AG04450 (cell line): ENCODE measurements at regions not wholly inside any gene's neighbourhood (a gene's known extent, or its start where the extent isn't known, plus 50 kb on each side); places are given as distances from the start of the nearest gene placed in this dataset.

Source experiments
- CTCF ChIA-PET: fragments of 300-600, 350-600 bp; formaldehyde crosslinking; extraction: SDS; loops from one replicate; lab custom pipeline; 2022; ENCODE audit warnings: antibody characterized with exemption, inconsistent platforms; lab: Charles Lee
- POLR2A ChIA-PET: fragments of 350-600 bp; formaldehyde crosslinking; extraction: SDS; loops from one replicate; lab custom pipeline; 2021; ENCODE audit warnings: antibody characterized with exemption, inconsistent platforms; lab: Yijun Ruan, JAX
- DNase-seq: peaks from one replicate; pipeline ENCODE4 v3.0.0-alpha.2; 2011; ENCODE audit warnings: low read depth, low spot score
- H3K27ac ChIP-seq: one replicate; pipeline ENCODE4 v1.5.1; 2012; ENCODE audit warnings: low read depth, low read length, control low read depth
- H3K27me3 ChIP-seq: one replicate; pipeline ENCODE4 v1.6.0; 2012; ENCODE audit warnings: low read length; ENCODE audit not compliant: control insufficient read depth, insufficient read depth
- H3K4me3 ChIP-seq: 2 replicates; pipeline ENCODE4 v1.5.1; 2011; ENCODE audit warnings: mild to moderate bottlenecking, low read depth, low read length, control low read depth
- H3K9me3 ChIP-seq: 2 replicates; pipeline ENCODE4 v1.5.1; 2012; ENCODE audit warnings: low read length; ENCODE audit not compliant: control insufficient read depth, insufficient read depth
- TF ChIP-seq, protein P1 (sequence below): IDR thresholded peaks from 2 replicates; pipeline ENCODE4 v1.5.1; 2011; ENCODE audit warnings: low read depth, low read length, control low read depth, inconsistent platforms

DNA sequence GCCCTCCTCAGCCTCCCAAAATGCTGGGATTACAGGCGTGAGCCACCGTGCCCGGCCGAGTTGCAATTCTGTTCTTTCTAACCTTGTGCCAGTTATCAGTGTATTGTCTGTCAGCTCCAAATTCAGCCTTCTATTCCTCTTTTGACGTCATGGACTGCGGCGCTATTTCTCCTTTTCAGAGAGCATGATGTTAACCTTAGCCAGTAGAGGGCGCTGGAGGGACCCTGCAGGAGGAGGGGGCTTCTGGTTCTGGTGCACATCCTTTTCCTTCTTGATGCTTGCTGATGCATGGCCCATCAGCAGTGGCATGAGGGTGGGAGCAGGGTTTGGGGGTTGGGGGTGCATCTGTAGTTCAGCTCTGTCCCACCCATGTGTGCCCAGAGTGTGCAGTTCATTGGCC is 179.3 kb upstream of the RMST start:
- POLR2A ChIA-PET, result no interaction called here
- Histone ChIP-seq H3K4me3 (no peak overlapping the region), H3K27me3 (no peaks in the 10 kb centered on the region), H3K9me3 (peaks cover 10% of the 10 kb centered on the region), H3K27ac (no peak overlapping the region)
- CTCF ChIA-PET, result no interaction called here
- DNase-seq, result no peak
- TF ChIP-seq, protein P1, sequence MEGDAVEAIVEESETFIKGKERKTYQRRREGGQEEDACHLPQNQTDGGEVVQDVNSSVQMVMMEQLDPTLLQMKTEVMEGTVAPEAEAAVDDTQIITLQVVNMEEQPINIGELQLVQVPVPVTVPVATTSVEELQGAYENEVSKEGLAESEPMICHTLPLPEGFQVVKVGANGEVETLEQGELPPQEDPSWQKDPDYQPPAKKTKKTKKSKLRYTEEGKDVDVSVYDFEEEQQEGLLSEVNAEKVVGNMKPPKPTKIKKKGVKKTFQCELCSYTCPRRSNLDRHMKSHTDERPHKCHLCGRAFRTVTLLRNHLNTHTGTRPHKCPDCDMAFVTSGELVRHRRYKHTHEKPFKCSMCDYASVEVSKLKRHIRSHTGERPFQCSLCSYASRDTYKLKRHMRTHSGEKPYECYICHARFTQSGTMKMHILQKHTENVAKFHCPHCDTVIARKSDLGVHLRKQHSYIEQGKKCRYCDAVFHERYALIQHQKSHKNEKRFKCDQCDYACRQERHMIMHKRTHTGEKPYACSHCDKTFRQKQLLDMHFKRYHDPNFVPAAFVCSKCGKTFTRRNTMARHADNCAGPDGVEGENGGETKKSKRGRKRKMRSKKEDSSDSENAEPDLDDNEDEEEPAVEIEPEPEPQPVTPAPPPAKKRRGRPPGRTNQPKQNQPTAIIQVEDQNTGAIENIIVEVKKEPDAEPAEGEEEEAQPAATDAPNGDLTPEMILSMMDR, result no peak

DNA sequence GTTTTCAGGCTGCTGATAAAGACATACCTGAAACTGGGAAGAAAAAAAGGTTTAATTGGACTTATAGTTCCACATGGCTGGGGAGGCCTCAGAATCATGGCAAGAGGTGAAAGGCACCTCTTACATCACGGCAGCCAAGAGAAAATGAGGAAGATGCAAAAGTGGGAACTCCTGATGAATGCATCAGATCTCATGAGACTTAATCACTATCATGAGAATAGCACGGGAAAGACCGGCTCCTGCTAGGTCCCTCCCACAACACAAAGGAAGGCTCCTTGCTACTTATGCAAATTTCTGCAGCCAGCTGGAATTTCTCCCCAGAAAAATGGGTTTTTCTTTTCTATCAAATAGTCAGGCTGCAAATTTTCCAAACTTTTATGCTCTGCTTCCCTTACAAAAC is 174.1 kb upstream of the RMST start:
- ChIA-PET POLR2A (no interaction called here), CTCF (no interaction called here)
- DNase-seq, result no peak
- TF ChIP-seq, protein P1, result no peak
- Histone ChIP-seq H3K9me3 (peaks cover 2% of the 10 kb centered on the region; the same call in 1 of the 2 replicates), H3K27me3 (no peaks in the 10 kb centered on the region), H3K4me3 (no peak overlapping the region), H3K27ac (no peak overlapping the region)

DNA sequence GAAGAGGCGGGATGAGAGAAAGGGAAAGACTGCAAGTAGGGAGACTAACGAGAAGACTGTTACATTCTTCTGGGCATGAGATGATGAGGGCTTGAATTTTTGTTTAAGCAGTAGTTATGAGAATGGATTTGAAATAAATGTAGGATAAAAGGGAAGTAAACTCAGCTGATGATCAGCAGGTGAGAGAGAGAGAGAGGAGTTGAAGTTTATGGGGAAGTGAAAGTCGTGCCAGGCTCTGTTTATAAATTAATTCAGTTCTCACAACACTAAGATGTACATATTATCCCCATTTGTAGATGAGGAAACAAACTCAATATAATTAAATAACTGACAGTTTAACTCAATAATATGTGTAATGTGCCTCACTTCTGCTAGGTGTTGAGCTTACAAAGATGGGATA is 170.0 kb upstream of the RMST start:
- Histone ChIP-seq H3K4me3 (no peak overlapping the region), H3K27me3 (no peaks in the 10 kb centered on the region), H3K27ac (no peak overlapping the region), H3K9me3 (peaks cover 7% of the 10 kb centered on the region; the same call in 1 of the 2 replicates)
- CTCF ChIA-PET, result no interaction called here
- DNase-seq, result no peak
- POLR2A ChIA-PET, result no interaction called here
- TF ChIP-seq, protein P1, result no peak

DNA sequence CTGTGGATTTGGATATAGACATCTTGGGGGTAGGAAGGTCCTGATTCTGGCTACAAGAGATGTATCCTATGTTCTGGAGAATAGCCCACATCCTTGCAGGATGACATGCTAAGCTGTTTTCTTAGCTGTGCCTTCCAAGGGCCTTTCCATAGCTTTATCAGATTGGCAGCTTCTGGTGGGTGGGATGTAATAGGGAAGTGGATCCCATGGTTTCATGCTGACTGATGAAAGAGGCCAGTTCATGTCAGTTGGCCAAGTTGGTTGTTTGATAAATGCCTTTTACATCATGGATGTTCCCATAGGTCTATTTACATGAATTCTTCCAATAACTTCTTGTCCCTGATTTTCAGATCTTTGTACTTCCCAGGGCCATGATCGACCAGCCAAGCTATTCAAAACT is 169.1 kb upstream of the RMST start:
- Histone ChIP-seq H3K27me3 (no peaks in the 10 kb centered on the region), H3K27ac (no peak overlapping the region), H3K4me3 (no peak overlapping the region), H3K9me3 (peaks cover 7% of the 10 kb centered on the region; the same call in 1 of the 2 replicates)
- CTCF ChIA-PET, result no interaction called here
- DNase-seq, result no peak
- POLR2A ChIA-PET, result no interaction called here
- TF ChIP-seq, protein P1, result no peak

DNA sequence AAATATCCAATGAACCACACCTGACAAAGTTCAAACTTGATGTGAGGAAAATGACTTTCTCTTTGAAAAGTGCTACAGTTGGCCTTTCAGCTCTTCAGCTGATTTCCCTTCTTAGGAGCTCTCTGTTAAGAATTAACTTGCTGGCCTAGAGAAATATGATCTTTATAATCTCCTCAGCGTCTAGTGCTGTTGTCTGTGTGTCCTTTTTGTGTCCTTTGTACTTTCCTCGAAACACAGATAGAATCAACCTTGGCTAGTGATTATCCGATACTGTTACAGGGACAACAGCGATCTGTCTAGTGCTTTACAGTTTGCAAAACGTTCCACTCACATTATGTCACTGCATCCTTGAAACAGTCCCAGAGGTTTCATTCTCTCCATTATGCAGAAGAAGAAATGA is 162.8 kb upstream of the RMST start:
- no peak for DNase-seq
- POLR2A ChIA-PET, result no interaction called here
- TF ChIP-seq, protein P1, result no peak
- H3K9me3 ChIP-seq, result peaks cover 7% of the 10 kb centered on the region; the same call in 1 of the 2 replicates
- H3K27ac ChIP-seq, result no peak overlapping the region
- CTCF ChIA-PET, result interaction anchor here (1.3 kb wide), 1 partner anchor 10 kb away, joined by 4 read pairs; no protein-coding TSS in a partner anchor
- H3K4me3 ChIP-seq, result no peak overlapping the region
- H3K27me3 ChIP-seq, result no peaks in the 10 kb centered on the region
